GM19328 (cell line): ENCODE measurements at regions not wholly inside any gene's neighbourhood (a gene's known extent, or its start where the extent isn't known, plus 50 kb on each side); places are given as distances from the start of the nearest gene placed in this dataset.

ENCODE experiments used
- ATAC-seq: cut with Tn5 transposase; IDR thresholded peaks from one replicate; pipeline ENCODE4 v1.9.1; 2021; ENCODE audit warnings: mild to moderate bottlenecking, moderate library complexity; ENCODE audit not compliant: unreplicated experiment

DNA sequence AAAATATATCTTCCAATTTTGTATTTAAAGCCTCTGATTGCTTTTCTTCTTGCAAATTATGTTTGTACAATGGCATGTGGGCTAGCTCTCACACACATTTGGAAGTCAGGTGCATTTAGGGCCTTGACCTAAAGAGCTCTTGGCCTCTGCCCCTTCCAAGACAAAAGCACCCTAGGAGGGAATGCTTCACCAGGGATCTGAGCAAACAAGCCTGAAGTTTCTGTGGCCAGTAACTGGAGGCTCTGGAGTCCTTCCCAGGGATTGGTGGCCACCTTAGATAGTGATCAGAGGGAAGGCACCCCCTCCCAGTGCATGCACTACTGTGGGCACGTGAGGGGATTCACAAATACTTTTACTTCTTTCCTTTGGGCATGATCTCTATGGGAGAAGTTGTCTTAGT, 60.3 kb upstream of the DIPK2B start:
- ATAC-seq: no peak

GRCh38 chrX:45258731-45259402, 58.2 kb upstream of the DIPK2B start:
- no peak for ATAC-seq
